GM19240 (cell line): ENCODE measurements at regions not wholly inside any gene's neighbourhood (a gene's known extent, or its start where the extent isn't known, plus 50 kb on each side); places are given as distances from the start of the nearest gene placed in this dataset.
"Not testable (repeated sequence)": the region's sequence is repeated elsewhere in the genome, so short reads cannot be mapped to it uniquely, and the experiment has no call there.

ENCODE experiments used
- DNase-seq: peaks from one replicate; pipeline ENCODE4 v3.0.0; 2011; ENCODE audit warnings: low spot score; ENCODE audit not compliant: insufficient read length

GRCh38 chr4:147236806-147237205 lies 244.1 kb upstream of the EDNRA start:
- DNase-seq: no peak

- DNase-seq: no peak
These were observed 236.1 kb upstream of the EDNRA start for GRCh38 chr4:147244786-147245185.

GRCh38 chr4:147246096-147246495 lies 234.8 kb upstream of the EDNRA start:
- no peak for DNase-seq

- not testable (repeated sequence) for DNase-seq
These were observed 234.4 kb upstream of the EDNRA start for GRCh38 chr4:147246528-147246927.

GRCh38 chr4:147247579-147247978 lies 233.3 kb upstream of the EDNRA start:
- no peak for DNase-seq

- DNase-seq: no peak
These were observed 230.8 kb upstream of the EDNRA start for GRCh38 chr4:147250062-147250461.

- DNase-seq: not testable (repeated sequence)
These were observed 225.6 kb upstream of the EDNRA start for GRCh38 chr4:147255268-147255667.

GRCh38 chr4:147259271-147259670 lies 221.6 kb upstream of the EDNRA start:
- DNase-seq: not testable (repeated sequence)

GRCh38 chr4:147284256-147284835 lies 196.6 kb upstream of the EDNRA start:
- DNase-seq: no peak

- DNase-seq: no peak
These were observed 196.0 kb upstream of the EDNRA start for GRCh38 chr4:147284935-147285334.

- DNase-seq: no peak
These were observed 195.1 kb upstream of the EDNRA start for GRCh38 chr4:147285751-147286150.

- no peak for DNase-seq
These were observed 193.9 kb upstream of the EDNRA start for GRCh38 chr4:147286846-147287587.

GRCh38 chr4:147287588-147287890 lies 193.4 kb upstream of the EDNRA start:
- DNase-seq: no peak

- DNase-seq: no peak
These were observed 192.4 kb upstream of the EDNRA start for GRCh38 chr4:147288512-147288911.

- no peak for DNase-seq
These were observed 191.7 kb upstream of the EDNRA start for GRCh38 chr4:147289181-147289580.

GRCh38 chr4:147292604-147293313 lies 188.1 kb upstream of the EDNRA start:
- DNase-seq: not testable (repeated sequence)

GRCh38 chr4:147293314-147293677 lies 187.6 kb upstream of the EDNRA start:
- DNase-seq: not testable (repeated sequence)

GRCh38 chr4:147299205-147299604 lies 181.7 kb upstream of the EDNRA start:
- DNase-seq: no peak

- DNase-seq: no peak
These were observed 177.6 kb upstream of the EDNRA start for GRCh38 chr4:147303174-147303872.

GRCh38 chr4:147303873-147304229 lies 177.0 kb upstream of the EDNRA start:
- no peak for DNase-seq

- DNase-seq: no peak
These were observed 172.8 kb upstream of the EDNRA start for GRCh38 chr4:147307896-147308674.
